Mesendoderm (in vitro differentiated cells): ENCODE measurements at regions not wholly inside any gene's neighbourhood (a gene's known extent, or its start where the extent isn't known, plus 50 kb on each side); places are given as distances from the start of the nearest gene placed in this dataset.

Experiments used
- DNase-seq: peaks from one replicate; pipeline ENCODE4 v3.0.0; 2013
- H2AK5ac ChIP-seq: 2 replicates; pipeline ENCODE4 v1.6.1; 2013; ENCODE audit warnings: low read length, inconsistent platforms
- H2BK120ac ChIP-seq: 2 replicates; pipeline ENCODE4 v1.6.1; 2013; ENCODE audit warnings: low read depth, mild to moderate bottlenecking, low read length, moderate library complexity, mixed read lengths
- H2BK15ac ChIP-seq: replicated peaks from 2 replicates; pipeline ENCODE4 v1.6.1; 2013; ENCODE audit warnings: low read depth, mild to moderate bottlenecking, moderate library complexity
- H2BK5ac ChIP-seq: 2 replicates; pipeline ENCODE4 v1.6.1; 2013; ENCODE audit warnings: low read length, inconsistent platforms
- H3K18ac ChIP-seq: 2 replicates; pipeline ENCODE4 v1.6.1; 2013; ENCODE audit warnings: mild to moderate bottlenecking, low read length, mixed read lengths
- H3K23ac ChIP-seq: one replicate; pipeline ENCODE4 v1.6.1; 2013; ENCODE audit warnings: low read length
- H3K27ac ChIP-seq: 2 replicates; pipeline ENCODE4 v1.5.1; 2013; ENCODE audit warnings: low read depth, mild to moderate bottlenecking, inconsistent platforms, low read length, moderate library complexity
- H3K27me3 ChIP-seq: 2 replicates; pipeline ENCODE4 v1.6.1; 2013; ENCODE audit warnings: low read length, control low read depth, mild to moderate bottlenecking, inconsistent platforms; ENCODE audit not compliant: insufficient read depth, poor library complexity
- H3K36me3 ChIP-seq: 2 replicates; pipeline ENCODE4 v1.6.1; 2013; ENCODE audit warnings: low read length, inconsistent platforms; ENCODE audit not compliant: control insufficient read depth, insufficient read depth
- H3K4ac ChIP-seq: one replicate; pipeline ENCODE4 v1.6.1; 2013; ENCODE audit warnings: low read depth, mild to moderate bottlenecking, low read length, moderate library complexity
- H3K4me1 ChIP-seq: 2 replicates; pipeline ENCODE4 v1.6.1; 2013; ENCODE audit warnings: low read depth, low read length, inconsistent platforms; ENCODE audit not compliant: control insufficient read depth
- H3K4me2 ChIP-seq: 2 replicates; pipeline ENCODE4 v1.6.1; 2013; ENCODE audit warnings: low read length
- H3K4me3 ChIP-seq: 2 replicates; pipeline ENCODE4 v1.5.1; 2013; ENCODE audit warnings: mild to moderate bottlenecking, low read length
- H3K56ac ChIP-seq: one replicate; pipeline ENCODE4 v1.6.1; 2013; ENCODE audit warnings: low read length
- H3K79me1 ChIP-seq: 2 replicates; pipeline ENCODE4 v1.6.1; 2013; ENCODE audit warnings: low read length, inconsistent platforms
- H3K79me2 ChIP-seq: 2 replicates; pipeline ENCODE4 v1.6.1; 2013; ENCODE audit warnings: mild to moderate bottlenecking, low read length; ENCODE audit not compliant: control insufficient read depth, insufficient read depth
- H3K9ac ChIP-seq: 2 replicates; pipeline ENCODE4 v1.6.1; 2013; ENCODE audit warnings: low read length, inconsistent platforms
- H4K5ac ChIP-seq: one replicate; pipeline ENCODE4 v1.6.1; 2013; ENCODE audit warnings: low read length
- H4K8ac ChIP-seq: one replicate; pipeline ENCODE4 v1.6.1; 2013; ENCODE audit warnings: low read depth, mild to moderate bottlenecking, control low read depth, low read length, moderate library complexity
- WGBS: extraction: QIAGEN DNeasy Blood & Tissue Kit; methylation state at CpG from one replicate; pipeline ENCODE4 v1.1.7; 2013; ENCODE audit warnings: low lambda C conversion rate, missing lambda C conversion rate; ENCODE audit not compliant: insufficient coverage; ENCODE audit errors: extremely low coverage; 5-methylcytosine and 5-hydroxymethylcytosine counted together

DNA sequence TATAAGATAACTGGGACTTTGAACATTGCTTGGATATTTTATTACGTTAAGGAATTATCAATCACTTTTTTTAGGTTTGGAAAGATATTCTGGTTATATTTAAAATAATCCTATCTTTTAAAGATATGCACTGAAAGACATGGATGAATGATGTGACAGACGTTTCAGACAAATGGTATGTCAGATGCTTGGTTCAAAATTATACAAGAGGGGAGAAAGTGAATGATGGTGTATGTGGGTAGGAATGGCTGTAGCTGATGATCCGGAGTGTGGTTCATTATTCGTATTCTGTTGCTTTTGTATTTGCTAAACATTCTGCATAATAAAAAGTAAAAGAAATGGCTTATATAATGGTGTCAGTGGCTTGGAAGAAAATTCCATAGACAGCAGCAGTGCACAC is 51.0 kb upstream of the SNRPB2 start:
- H3K9ac ChIP-seq, result no peak overlapping the region
- H2BK120ac ChIP-seq, result no peak overlapping the region
- no peak overlapping the region for H4K8ac ChIP-seq
- no peaks in the 10 kb centered on the region for H3K36me3 ChIP-seq
- H3K27me3 ChIP-seq, result no peaks in the 10 kb centered on the region
- H2BK5ac ChIP-seq, result no peak overlapping the region
- no peak for DNase-seq
- no peaks in the 10 kb centered on the region for H3K4me1 ChIP-seq
- no peak overlapping the region for H3K56ac ChIP-seq
- H3K79me2 ChIP-seq, result no peaks in the 10 kb centered on the region
- H2BK15ac ChIP-seq, result no peak overlapping the region
- no peak overlapping the region for H2AK5ac ChIP-seq
- H3K4ac ChIP-seq, result no peak overlapping the region
- no peaks in the 10 kb centered on the region for H3K79me1 ChIP-seq
- no peak overlapping the region for H3K27ac ChIP-seq
- no peak overlapping the region for H3K4me2 ChIP-seq
- WGBS, result 100% methylated on average over 1 of the region's 4 CpGs
- no peak overlapping the region for H4K5ac ChIP-seq
- H3K4me3 ChIP-seq, result no peak overlapping the region
- no peak overlapping the region for H3K18ac ChIP-seq
- H3K23ac ChIP-seq, result no peak overlapping the region

DNA sequence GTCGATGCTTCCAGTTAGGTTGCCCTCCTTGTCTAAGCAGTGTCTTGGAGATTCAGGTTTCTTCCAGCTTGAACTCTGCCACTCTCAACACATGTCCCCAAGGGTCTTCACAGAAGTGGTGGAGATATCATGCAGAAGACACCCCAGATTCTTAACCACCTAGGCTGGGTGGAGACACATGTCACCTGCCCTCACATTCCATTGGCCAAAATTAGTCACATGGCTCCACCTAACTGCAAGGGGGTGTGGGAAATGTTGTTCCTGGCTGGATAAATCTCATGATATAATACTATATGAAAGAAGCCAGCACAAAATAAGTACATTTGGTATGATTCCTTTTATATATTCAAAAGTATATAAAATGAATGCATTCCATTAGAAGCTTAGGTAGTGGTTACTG is 52.9 kb upstream of the SNRPB2 start:
- Histone ChIP-seq H3K36me3 (no peaks in the 10 kb centered on the region), H3K56ac (no peak overlapping the region), H3K18ac (no peak overlapping the region), H2BK120ac (no peak overlapping the region), H2AK5ac (no peak overlapping the region), H2BK5ac (no peak overlapping the region), H3K9ac (no peak overlapping the region), H4K8ac (no peak overlapping the region), H3K4me3 (no peak overlapping the region), H3K27ac (no peak overlapping the region), H4K5ac (no peak overlapping the region), H3K79me2 (no peaks in the 10 kb centered on the region), H3K4ac (no peak overlapping the region), H3K4me1 (no peaks in the 10 kb centered on the region), H3K27me3 (no peaks in the 10 kb centered on the region), H3K79me1 (no peaks in the 10 kb centered on the region), H3K4me2 (no peak overlapping the region), H3K23ac (no peak overlapping the region), H2BK15ac (no peak overlapping the region)
- no CpG with 5 or more reads among the region's 1 CpG for WGBS
- no peak for DNase-seq

DNA sequence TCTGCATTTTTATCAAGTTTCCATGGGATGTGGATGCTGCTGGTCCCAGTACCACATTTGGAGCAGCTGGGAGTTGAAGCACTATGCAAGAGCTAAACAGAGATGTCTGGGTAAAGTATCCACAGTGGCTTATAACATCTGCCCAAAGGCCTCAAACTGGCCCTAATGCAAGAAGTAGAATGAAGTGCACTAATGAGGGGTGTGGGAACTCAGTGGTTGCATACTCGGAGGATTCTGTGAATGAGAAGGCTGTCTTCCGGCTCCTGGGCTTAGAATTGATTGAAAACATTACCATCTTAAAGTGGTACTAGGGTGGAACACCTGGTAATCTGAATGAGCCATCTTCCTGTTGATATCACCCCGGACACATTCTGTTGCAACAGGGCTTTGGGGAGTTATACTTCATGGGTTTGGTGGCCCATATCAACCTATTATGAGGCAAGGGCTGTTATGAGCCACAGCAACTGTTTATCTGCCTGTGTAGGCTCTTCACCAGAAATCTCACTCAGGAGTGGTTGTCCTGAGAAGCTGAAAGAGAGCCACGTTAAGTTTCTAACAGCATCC is 54.7 kb upstream of the SNRPB2 start:
- no peak overlapping the region for H3K4me3 ChIP-seq
- H2AK5ac ChIP-seq, result no peak overlapping the region
- H2BK15ac ChIP-seq, result no peak overlapping the region

DNA sequence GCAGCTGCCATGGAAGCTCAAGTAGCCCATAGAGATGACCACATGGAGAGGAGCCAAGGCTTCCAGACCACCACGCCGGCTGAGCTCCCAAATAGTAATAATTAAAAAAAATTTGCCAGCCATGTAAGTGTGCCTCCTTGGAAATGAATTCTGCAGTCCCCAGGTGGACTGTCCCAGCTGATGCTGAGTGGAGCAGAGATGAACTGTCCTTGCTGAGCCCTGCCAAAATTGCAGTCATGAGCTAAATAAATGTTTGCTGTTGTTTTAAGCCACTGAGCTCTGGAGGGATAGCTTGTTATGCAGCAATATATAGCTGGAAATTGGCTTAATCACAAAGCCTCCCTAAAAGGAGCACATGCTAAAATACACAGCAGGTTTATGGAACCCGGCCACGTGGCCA is 55.6 kb upstream of the SNRPB2 start:
- Histone ChIP-seq H3K18ac (no peak overlapping the region), H3K23ac (no peak overlapping the region), H4K8ac (no peak overlapping the region), H3K4me2 (no peak overlapping the region), H2AK5ac (no peak overlapping the region), H3K79me2 (no peaks in the 10 kb centered on the region), H3K4ac (no peak overlapping the region), H3K27ac (no peak overlapping the region), H2BK120ac (no peak overlapping the region), H4K5ac (no peak overlapping the region), H2BK5ac (no peak overlapping the region), H3K56ac (no peak overlapping the region), H3K79me1 (no peaks in the 10 kb centered on the region), H3K36me3 (no peaks in the 10 kb centered on the region), H3K27me3 (no peaks in the 10 kb centered on the region), H2BK15ac (no peak overlapping the region), H3K4me3 (no peak overlapping the region), H3K9ac (no peak overlapping the region), H3K4me1 (no peaks in the 10 kb centered on the region)
- DNase-seq, result no peak
- no CpG with 5 or more reads among the region's 4 CpGs for WGBS

More for the DNA sequence above, 54.7 kb upstream of the SNRPB2 start:
- no peak overlapping the region for H3K56ac ChIP-seq
- no peak overlapping the region for H2BK5ac ChIP-seq
- H2BK120ac ChIP-seq, result no peak overlapping the region
- no peak overlapping the region for H3K23ac ChIP-seq
- no peaks in the 10 kb centered on the region for H3K27me3 ChIP-seq
- H3K36me3 ChIP-seq, result no peaks in the 10 kb centered on the region
- no peak overlapping the region for H4K5ac ChIP-seq
- no peaks in the 10 kb centered on the region for H3K4me1 ChIP-seq
- H3K4me2 ChIP-seq, result no peak overlapping the region
- DNase-seq, result no peak
- no peak overlapping the region for H3K27ac ChIP-seq
- no peak overlapping the region for H3K18ac ChIP-seq
- H3K9ac ChIP-seq, result no peak overlapping the region
- WGBS, result no CpG with 5 or more reads among the region's 4 CpGs
- no peak overlapping the region for H3K4ac ChIP-seq
- no peaks in the 10 kb centered on the region for H3K79me2 ChIP-seq
- H4K8ac ChIP-seq, result no peak overlapping the region
- no peaks in the 10 kb centered on the region for H3K79me1 ChIP-seq

DNA sequence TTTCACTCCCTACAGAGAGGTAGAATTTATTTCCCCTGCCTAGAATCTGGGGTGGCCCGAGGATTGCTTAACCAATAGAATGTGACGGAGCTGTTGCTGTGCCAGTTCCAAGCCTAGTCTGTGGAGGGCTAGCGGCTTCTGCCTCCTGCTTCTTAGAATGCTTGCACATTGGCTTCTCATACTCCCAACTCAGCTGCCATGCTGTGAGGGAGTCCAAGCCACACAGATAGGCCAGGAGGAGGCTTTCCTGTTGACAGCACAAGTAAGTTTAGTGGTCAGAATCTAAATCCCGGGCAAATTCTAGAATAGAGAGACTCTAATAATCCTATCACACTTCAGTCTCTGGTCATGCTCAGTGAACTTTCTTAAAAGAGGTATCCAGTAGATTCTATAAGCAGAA is 57.5 kb upstream of the SNRPB2 start:
- H3K4ac ChIP-seq, result no peak overlapping the region
- no peak overlapping the region for H2BK5ac ChIP-seq
- no peak overlapping the region for H3K4me2 ChIP-seq
- no peak overlapping the region for H4K8ac ChIP-seq
- no CpG with 5 or more reads among the region's 4 CpGs for WGBS
- H3K79me1 ChIP-seq, result no peaks in the 10 kb centered on the region
- no peak overlapping the region for H3K56ac ChIP-seq
- H3K27me3 ChIP-seq, result no peaks in the 10 kb centered on the region
- DNase-seq, result no peak
- no peak overlapping the region for H3K4me3 ChIP-seq
- no peaks in the 10 kb centered on the region for H3K4me1 ChIP-seq
- H2BK15ac ChIP-seq, result no peak overlapping the region
- H2BK120ac ChIP-seq, result no peak overlapping the region
- no peak overlapping the region for H3K9ac ChIP-seq
- no peak overlapping the region for H3K18ac ChIP-seq
- no peak overlapping the region for H2AK5ac ChIP-seq
- no peaks in the 10 kb centered on the region for H3K79me2 ChIP-seq
- no peak overlapping the region for H3K27ac ChIP-seq
- H4K5ac ChIP-seq, result no peak overlapping the region
- H3K23ac ChIP-seq, result no peak overlapping the region
- H3K36me3 ChIP-seq, result no peaks in the 10 kb centered on the region

DNA sequence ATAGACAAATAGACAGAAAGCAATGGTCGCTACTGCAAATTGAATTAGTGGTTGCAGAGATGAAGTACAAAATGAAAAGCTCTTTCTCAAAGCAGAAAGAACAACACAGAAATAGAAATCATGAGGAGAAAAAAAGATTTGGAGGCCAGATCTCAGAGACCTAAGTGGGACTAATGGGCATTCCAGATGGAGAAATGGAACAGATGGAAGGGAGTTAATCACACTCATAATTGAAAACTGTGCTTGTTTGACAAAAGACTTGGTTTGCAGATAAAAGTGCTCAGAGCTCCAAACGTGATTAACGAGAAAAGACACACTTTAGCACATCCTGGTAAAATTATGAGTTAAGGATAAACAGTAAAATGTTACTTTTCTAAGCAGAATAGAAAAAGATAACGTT is 58.1 kb upstream of the SNRPB2 start:
- Histone ChIP-seq H4K5ac (no peak overlapping the region), H2BK5ac (no peak overlapping the region), H3K9ac (no peak overlapping the region), H3K79me1 (no peaks in the 10 kb centered on the region), H4K8ac (no peak overlapping the region), H3K56ac (no peak overlapping the region), H2BK120ac (no peak overlapping the region), H3K4me3 (no peak overlapping the region), H3K4me1 (no peaks in the 10 kb centered on the region), H3K79me2 (no peaks in the 10 kb centered on the region), H2BK15ac (no peak overlapping the region), H3K27me3 (no peaks in the 10 kb centered on the region), H3K27ac (no peak overlapping the region), H3K23ac (no peak overlapping the region), H3K4me2 (no peak overlapping the region), H2AK5ac (no peak overlapping the region), H3K18ac (no peak overlapping the region), H3K36me3 (no peaks in the 10 kb centered on the region), H3K4ac (no peak overlapping the region)
- DNase-seq, result no peak
- WGBS, result no CpG with 5 or more reads among the region's 4 CpGs
